Amniotic epithelial cell (primary cell): ENCODE measurements at regions not wholly inside any gene's neighbourhood (a gene's known extent, or its start where the extent isn't known, plus 50 kb on each side); places are given as distances from the start of the nearest gene placed in this dataset.
"Not testable (repeated sequence)": the region's sequence is repeated elsewhere in the genome, so short reads cannot be mapped to it uniquely, and the experiment has no call there.

Experiments used
- DNase-seq: peaks from one replicate; pipeline ENCODE4 v3.0.0-alpha.2; 2010; ENCODE audit warnings: low read depth

DNA sequence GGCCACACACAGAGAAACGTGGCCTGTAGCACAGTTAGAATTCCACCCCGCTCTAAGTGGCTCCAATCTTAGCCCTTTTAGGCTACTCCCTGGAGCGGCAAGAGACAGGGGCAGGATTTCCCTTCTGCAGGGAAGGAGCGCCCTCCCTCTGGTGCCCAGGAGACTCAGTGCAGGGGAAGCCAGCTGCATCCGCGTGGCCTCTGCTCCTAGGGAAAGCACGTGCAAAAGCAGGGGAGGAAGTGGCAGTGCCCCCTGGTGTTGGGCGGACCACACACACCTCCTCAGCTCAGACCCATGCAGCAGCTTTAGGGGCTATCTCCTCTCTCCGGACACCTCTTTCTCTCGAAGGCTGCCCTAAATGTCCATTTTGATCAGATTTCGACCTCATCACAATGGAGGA lies 50.0 kb downstream of the SPRING1 start:
- DNase-seq = peak; percentile 11

DNA sequence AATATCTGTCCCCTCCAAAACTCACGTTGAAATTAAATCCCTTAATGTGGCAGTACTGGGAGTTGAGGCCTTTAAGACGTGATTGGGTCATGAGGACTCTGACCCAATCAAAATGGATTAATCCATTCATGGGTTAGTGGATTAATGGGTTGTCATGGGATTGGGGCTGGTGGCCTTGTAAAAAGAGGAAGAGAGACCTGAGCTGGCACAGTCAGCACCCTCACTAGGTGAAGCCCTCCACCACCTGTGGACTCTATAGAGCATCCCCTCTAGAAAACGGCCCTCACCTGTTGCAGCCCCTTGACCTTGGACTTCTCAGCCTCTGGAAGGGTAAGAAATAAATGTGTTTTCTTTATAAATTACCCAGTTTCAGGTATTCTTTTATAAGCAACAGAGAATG lies 53.0 kb downstream of the SPRING1 start:
- DNase-seq = no peak

DNA sequence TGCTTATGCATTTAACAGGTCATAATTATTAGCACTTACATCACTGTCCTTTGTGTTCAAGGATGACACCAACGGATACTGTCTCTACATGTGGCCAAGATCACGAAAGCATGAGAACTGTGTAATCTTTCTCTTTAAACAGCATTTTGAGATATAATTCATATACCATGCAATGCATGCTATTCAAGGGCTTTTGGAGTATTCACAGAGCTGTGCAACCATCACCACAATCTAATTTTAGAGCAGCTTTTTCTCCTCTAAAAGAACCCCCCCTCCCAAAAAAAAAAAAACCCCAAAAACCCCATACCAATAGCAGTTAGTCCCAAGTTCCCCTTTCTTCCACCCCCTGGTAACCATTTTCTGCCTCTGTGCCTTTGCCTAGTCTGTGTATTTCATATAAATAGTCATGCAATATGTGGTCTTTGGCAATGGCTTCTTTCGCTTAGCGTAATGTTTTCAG lies 60.6 kb downstream of the SPRING1 start:
- DNase-seq = no peak

DNA sequence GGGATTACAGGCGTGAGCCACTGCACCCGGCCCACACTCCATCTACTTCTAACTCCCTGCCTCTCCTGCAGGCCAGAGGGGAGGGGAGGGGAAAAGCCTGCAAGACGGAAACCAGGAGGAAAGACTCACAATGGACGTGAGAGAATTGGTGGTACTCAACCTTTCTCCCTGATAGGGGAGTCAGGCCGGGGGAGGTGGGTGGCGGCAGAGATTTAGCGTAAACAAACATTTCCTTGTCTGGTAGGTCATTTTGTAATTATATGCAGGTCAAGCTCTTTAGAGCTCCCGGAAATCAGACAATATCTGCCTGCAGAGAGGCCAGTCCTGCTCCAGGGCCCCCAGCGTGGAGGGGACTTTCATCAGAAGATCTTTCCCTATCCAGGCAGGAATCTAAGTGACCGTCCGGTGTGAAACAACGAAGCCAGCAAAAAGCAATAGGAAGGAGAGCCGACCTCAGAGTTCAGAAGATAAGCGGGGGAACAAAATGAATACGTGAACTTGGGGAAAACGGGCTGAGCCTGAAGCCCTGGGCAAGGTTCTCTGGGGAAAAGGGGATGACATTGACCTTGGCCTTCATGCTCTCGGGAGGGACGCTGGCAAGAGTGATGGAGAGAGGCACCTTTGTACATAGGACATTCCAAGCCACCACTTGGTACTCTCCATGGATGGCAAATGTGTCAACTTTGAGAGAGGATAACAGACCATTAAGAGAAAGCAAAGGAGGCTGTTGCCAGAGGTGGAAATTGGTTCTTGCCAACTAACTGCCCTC lies 62.3 kb downstream of the SPRING1 start:
- DNase-seq = no peak

DNA sequence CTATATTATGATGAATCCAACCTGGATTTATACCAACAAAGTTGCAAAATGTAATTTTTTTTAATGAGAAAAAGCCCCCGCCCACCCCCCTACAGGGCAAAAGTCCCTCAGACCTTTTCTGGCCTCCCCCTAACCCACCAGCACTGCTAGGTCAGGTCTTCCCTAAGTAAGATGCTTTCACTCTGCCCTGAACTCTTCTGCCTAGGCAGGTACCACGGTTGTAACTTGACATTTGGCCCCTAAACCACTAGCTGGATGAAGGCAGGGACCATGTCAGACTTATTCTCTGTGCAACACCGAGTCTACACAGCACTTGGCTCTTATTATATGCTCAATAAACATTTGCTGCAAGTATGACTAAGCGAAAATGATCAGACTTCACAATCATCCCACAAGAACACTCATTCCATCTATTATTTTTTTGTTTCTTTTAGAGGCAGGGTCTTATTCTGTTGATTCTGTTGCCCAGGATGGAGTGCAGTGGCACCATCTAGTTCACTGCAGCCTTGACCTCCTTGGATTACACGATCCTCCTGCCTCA lies 63.2 kb downstream of the SPRING1 start:
- DNase-seq = peak; percentile 14

DNA sequence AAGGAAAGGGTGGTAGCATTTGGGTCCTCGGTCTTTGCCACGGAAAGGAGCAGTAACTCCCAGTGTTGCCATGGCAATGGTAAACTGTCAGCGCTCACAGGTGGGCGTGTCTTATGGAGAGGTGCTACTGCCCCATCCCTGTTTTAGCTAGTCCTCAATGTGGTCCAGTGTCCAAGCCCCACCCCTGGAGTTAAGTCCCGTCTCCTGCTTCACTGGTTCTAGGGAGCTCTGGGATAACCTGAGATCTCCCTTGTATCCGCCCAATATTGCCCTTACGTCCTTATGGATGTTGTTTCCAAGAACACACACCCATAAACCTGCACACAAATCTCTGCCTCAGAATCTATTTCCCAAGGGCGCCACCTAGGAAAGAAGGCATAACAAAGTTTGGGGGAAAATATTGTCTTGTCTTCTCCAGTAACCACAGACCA lies 64.2 kb downstream of the SPRING1 start:
- peak; percentile 5 for DNase-seq

DNA sequence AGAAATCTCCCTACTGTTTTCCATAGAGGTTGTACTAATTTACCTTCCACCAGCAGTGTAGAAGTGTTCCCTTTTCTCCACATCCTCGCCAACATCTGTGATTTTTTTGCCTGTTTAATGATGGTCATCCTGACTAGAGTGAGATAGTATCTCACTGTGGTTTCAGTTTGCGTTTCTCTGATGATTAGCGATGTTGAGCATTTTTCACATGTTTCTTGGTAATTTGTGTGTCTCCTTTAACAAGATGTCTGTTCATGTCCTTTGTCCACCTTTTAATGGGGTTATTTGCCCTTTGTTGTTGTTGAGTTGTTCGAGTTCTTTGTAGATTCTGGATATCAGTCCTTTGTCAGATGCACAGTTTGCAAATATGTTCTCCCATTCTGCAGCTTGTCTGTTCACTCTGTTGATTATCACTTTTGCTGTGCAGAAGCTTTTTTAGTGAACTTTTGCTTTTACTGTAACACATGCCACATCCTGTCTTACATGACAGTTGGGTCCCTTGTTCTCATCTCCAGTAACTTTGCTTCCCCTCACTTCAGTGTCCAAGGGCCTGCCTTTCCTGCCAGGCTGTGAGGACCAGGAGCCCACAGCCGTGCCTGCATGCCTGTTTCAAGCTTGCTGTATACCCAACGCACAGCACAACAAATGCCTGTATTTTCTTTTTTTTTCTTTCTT lies 64.9 kb downstream of the SPRING1 start:
- DNase-seq = no peak

DNA sequence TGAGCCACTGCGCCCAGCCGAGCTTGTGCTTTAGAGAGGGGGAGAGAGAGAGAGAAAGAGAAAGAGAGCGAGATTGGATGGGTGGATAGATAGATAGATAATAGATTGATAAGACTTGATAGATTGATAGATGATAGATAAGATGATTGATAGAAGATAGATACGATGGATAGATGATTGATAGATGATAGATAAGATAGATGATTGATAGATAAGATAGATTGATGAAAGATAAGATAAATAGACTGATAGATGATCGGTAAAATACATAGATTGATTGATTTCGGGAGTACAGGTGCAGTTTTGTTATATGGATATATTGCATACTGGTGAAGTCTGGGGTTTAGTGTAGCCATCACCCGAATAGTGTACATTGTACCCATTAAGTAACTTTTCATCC lies 65.9 kb downstream of the SPRING1 start:
- no peak for DNase-seq

DNA sequence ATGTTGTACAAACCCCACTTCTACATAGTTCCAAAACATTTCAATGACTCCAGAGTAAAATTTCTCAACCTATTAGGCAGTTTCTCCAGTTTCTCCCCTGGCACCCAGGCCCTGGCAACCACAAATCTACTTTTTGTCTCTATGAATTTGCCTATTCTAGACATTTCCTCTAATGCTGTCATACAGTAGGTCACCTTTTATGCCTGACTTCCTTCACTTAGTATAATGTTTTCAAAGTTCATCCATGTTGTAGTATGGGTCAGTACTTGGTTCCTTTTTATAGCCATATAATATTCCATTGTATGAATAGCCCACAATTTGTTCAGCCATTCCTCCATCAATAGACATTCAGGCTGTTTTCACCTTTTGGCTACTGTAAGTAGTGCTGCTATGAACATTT lies 67.0 kb downstream of the SPRING1 start:
- no peak for DNase-seq

DNA sequence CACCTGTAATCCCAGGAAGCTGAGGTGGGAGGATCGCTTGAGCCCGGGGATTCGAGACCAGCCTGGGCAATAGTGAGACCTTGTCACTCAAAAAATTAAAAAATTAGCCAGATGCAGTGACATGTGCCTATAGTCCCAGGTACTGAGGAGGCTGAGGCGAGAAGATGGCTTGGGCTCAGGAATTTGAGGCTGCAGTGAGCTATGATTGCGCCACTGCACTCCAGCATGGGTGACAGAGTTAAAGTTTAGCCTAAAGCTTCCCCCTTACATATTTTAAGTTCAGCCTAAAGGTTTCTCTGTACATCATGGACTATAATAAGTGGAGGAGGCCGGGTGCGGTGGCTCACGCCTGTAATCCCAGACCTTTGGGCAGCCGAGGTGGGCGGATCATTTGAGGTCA lies 70.1 kb downstream of the SPRING1 start:
- DNase-seq = no peak

DNA sequence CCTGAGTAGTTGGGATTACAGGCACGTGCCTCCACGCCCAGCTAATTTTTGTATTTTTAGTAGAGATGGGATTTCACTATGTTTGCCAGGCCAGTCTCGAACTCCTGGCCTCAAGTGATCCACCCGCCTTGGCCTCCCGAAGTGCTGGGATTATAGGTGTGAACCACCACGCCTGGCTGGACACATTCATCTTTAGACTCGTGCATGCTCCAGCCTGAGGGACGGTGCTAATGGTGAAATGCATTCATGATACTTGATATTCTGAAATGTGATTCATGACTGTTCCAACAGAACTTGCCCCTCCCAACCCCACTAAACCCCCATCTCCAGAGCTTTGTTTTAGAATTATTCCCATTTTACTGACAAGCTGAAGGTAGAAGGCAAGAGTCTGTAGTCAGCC lies 71.0 kb downstream of the SPRING1 start:
- DNase-seq = not testable (repeated sequence)

DNA sequence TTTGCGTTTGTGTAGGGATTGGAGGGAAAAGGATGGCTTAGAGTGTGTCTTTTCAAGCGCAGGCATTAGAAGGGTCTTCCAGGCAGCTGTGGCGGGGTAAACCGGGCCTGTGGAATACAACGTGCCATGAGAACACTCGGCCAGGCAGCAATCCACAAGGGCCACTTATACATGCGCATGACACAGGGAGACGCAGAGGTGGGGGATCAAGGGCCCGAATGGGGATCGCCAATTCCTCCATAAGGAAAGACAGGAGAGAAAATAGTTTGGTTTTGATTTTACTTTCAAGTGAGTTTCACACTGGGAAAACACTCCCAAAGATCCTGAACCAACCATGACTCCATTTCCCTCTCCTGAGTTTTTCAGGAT lies 71.6 kb downstream of the SPRING1 start:
- no peak for DNase-seq

DNA sequence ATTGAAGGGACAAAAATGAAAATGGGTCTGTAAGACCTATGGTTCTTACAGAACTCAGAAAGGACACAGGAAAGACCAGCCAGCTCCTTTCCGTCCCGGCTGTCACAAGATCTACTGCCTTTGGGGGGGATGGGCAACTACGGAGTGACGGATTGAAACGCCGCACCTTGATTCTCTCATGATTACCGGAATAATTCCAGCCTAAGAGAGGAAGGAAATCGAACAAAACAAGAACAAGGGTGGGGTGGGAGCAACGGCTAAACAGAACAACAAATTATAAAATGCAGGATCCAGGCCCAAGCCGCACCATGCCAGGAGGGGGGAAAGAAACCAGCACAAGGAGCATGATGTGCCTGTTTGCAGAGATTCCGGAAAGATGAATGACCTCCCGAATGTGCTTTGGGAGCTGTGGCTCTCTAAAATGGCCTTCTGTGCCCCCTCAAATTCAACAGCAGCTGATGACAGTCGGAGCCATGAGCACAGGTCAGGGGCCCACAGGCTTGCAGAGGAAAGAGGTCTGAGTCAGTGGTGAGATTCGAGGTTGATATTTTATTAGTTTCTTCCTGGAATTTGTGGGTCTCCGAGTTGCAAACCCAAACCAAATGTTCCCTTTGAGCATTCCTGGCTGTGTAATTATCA lies 72.1 kb downstream of the SPRING1 start:
- no peak for DNase-seq

DNA sequence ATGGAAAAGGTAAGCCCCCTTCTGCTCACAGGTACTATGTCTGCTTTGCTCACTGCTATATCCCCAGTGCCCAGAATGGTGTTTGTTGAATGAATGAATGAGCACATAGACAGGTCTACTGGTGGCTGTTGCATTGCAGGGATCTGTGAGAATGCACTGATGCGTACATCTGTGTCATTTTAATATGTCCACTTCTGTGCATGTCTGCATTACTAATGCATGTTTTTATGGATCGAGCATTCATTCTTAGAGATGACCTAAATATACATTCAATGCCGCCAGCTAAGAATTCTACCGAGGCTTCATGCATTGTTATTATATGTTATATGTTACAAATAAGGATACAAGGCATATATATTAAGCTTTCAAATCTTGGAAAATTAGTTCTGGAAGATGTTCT lies 73.8 kb downstream of the SPRING1 start:
- DNase-seq = no peak

DNA sequence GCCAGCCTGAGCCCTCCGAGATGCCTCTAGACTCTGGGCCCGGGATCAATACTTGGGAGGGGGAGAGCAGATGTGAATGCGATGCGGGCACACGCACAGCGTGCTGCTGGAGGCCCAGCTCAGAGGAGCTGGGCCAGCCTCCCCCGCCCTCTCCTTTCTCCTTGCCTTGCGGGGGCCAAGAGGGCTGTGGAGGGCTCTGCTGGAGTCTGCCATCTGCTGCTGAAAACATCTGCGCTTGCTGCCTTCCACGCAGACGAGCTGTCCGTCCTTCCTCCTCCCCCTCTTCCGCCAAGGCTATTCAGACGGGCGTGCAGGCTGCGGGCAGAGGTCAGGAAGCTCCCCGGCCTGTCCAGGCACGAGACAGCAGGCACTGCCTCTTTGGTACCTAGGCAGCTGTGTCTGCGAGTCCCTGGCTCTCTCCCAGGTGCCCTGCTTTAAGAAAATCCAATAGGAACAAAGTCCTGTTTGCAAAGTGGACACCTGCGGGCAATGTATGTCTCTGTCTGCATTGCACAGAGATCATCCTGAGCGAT lies 75.2 kb downstream of the SPRING1 start:
- peak; percentile 47 for DNase-seq

DNA sequence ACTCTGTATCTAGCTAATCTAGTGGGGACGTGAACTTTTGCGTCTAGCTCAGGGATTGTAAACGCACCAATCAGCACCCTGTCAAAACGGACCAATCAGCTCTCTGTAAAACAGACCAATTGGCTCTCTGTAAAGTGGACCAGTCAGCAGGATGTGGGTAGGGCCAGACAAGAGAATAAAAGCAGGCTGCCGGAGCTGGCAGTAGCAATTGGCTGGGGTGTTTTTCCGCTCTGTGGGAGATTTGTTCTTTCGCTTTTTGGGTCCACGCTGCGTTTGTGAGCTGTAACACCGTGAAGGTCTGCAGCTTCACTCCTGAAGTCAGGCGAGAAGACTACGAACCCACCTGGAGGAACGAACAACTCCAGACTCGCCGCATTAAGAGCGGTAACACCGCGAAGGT lies 76.5 kb downstream of the SPRING1 start:
- no peak for DNase-seq

DNA sequence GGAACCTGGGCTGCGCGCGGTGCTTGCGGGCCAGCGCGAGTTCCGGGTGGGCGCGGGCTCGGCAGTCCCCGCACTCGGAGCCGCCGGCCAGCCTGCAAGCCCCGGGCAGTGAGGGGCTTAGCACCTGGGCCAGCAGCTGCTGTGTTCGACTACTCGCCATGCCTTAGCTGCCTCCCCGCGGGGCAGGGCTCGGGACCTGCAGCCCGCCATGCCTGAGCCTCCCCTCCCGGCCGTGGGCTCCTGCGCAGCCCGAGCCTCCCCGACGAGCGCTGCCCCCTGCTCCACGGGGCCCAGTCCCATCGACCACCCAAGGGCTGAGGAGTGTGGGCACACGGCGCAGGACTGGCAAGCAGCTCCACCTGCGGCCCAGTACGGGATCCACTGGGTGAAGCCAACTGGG lies 77.1 kb downstream of the SPRING1 start:
- DNase-seq = not testable (repeated sequence)

DNA sequence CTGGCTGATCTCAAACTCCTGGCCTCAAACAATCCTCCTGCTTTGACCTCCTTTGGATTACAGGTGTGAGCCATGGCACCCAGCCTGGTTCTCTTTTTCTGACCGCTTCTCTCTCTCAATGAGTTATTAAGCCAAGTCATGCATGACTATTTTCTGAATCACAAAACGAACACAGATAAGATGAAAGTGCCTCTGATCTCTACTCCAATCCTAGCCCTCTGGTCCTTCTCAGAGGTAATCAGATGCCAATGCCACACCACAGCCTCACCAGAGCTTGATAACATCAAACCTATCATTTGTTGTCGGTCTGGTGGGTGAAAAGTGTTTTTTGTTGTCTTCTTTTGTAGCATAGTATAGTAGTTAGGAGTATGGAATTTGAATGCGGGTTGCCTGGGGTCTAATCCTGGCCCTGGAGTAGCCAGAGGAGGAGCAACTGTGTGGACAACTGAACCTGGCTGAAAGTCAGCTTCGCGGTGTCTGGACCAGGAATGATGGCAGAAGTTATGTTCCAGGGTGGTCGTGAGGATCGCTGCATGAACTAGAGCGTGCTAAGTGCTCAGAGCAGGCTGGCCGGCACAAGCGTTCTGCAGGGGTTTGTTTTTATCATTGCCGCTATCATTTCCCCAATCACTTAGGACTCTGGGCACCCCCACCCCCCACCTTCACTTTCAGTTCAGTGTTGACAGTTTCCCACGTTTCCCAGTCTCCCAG lies 77.9 kb downstream of the SPRING1 start:
- DNase-seq = peak; percentile 77

DNA sequence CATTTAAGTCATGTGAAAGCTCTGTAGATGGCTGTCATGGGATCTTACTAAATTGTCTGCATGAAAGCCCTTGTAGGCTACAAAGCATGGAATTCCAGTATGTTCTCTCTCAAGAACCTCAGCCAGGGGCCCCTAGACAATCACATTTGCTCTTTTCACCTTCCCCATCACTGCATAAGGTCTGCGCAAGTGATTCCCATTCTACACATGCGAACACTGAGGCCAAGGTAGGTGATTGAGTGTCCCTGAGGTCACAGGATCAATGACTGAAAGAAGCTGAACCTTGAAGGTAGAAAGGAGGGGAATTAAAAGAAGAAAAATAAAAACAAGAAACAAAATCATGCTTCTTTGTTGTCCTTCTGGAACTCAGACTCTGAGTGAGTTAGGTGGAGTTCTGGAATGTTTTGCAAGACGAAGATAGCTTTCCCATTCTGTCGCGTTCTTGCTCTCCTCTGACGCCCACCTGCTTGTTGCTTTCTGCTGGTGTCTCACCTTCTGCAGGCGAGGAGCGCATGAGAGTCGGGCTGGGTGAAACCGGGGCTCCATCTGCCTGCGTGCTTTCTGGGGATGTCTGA lies 79.9 kb downstream of the SPRING1 start:
- DNase-seq = no peak

DNA sequence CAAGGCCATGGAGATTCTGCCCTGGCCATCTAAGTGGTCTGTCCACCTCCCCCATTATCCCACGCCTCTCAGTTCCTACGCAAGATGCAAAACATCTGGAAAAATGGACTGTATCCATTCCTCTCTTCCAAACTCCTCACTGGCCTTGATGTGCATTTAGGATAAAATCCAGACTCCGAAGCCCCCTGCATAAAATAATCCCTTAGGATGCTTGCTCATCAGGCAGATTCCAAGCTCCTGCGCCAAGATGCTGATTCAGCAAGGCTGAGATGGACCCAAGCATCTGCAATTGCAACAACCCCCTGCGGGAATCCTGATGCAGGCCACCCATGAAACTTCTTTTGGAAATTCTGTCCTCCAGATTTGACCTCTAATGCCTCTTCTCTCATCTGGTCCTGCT lies 81.6 kb downstream of the SPRING1 start:
- DNase-seq = no peak

DNA sequence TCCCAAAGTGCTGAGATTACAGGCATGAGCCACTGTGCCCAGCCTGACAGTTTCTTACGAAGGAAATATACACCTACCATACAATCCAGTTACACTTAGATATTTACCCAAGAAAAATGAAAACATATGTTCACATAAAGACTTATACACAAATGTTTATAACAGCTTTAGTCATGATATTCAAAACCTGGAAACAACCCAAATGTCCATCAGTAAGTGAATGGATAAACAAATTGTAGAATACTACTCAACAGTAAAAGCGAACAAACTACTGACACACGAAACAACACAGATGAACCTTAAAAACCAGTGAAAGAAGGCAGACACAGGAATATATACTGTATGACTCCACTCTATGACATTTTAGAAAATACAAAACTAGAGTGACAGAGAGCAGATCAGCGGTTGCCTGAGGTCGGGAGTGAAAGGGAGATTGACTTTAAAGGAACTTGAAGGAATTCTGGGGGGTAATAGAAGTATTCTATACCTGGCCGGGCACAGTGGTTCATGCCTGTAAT lies 83.6 kb downstream of the SPRING1 start:
- no peak for DNase-seq
